SK-N-SH (cell line): ENCODE measurements at regions not wholly inside any gene's neighbourhood (a gene's known extent, or its start where the extent isn't known, plus 50 kb on each side); places are given as distances from the start of the nearest gene placed in this dataset.

Source experiments
- CTCF ChIA-PET: fragments of 300-600, 350-600 bp; formaldehyde crosslinking; extraction: SDS; loops from one replicate; lab custom pipeline; 2021; lab: Yijun Ruan, JAX
- POLR2A ChIA-PET: fragments of 350-600 bp; sonication (Branson Sonifier 250); formaldehyde crosslinking; extraction: SDS; loops from one replicate; lab custom pipeline; 2020; ENCODE audit warnings: antibody characterized with exemption, inconsistent platforms; lab: Yijun Ruan, JAX
- DNase-seq: peaks from one replicate; pipeline ENCODE4 v3.0.0; 2012
- H2AFZ ChIP-seq: fragments of 200-600 bp; sonication (generic); 2 replicates; pipeline ENCODE4 v1.8.1; 2016; ENCODE audit warnings: antibody characterized with exemption, mild to moderate bottlenecking, low read depth
- H3F3A ChIP-seq: fragments of 200-600 bp; sonication (generic); replicated peaks from 2 replicates; pipeline ENCODE3; 2016; ENCODE audit warnings: antibody characterized with exemption, mild to moderate bottlenecking; ENCODE audit not compliant: insufficient read depth
- H3K27ac ChIP-seq, 2 experiments: fragments of 200-500 bp in 1 of 2; fragments of 200-600 bp in 1 of 2; sonication (Bioruptor generic) in 1 of 2; sonication (generic), shearing (Covaris generic) in 1 of 2; 2 replicates each; pipeline versions ENCODE4 v1.5.1 to v1.6.1; 2014 to 2016; ENCODE audit warnings: low read depth in 2 of 2, inconsistent platforms in 1 of 2, low read length in 1 of 2, mild to moderate bottlenecking in 1 of 2, mixed read lengths in 1 of 2
- H3K27me3 ChIP-seq: fragments of 200-600 bp; sonication (generic), shearing (Covaris generic); 2 replicates; pipeline ENCODE4 v1.6.1; 2016; ENCODE audit warnings: mixed run types; ENCODE audit not compliant: insufficient read depth
- H3K36me3 ChIP-seq, 2 experiments: fragments of 200-500 bp in 1 of 2; fragments of 200-600 bp in 1 of 2; sonication (Bioruptor generic) in 1 of 2; sonication (generic) in 1 of 2; replicated peaks in 1 of 2; 2 replicates each; pipeline versions ENCODE3 to v1.5.1; 2014 to 2016; ENCODE audit warnings: low read length in 1 of 2, mild to moderate bottlenecking in 1 of 2; ENCODE audit not compliant: insufficient read depth in 2 of 2, control insufficient read depth in 1 of 2
- H3K4me1 ChIP-seq, 2 experiments: fragments of 200-500 bp in 1 of 2; fragments of 200-600 bp in 1 of 2; sonication (Bioruptor generic) in 1 of 2; sonication (generic), shearing (Covaris generic) in 1 of 2; 2 replicates each; pipeline versions ENCODE4 v1.5.1 to v1.6.1; 2014 to 2016; ENCODE audit warnings: low read depth in 1 of 2, low read length in 1 of 2, mixed run types in 1 of 2; ENCODE audit not compliant: insufficient read depth in 2 of 2, control insufficient read depth in 1 of 2
- H3K4me2 ChIP-seq: fragments of 200-600 bp; sonication (generic), shearing (Covaris generic); 2 replicates; pipeline ENCODE4 v1.6.1; 2017; ENCODE audit warnings: mixed run types
- H3K4me3 ChIP-seq, 2 experiments: fragments of 200-500 bp in 1 of 2; fragments of 200-600 bp in 1 of 2; sonication (Bioruptor generic) in 1 of 2; sonication (generic), shearing (Covaris generic) in 1 of 2; 2 replicates each; pipeline versions ENCODE4 v1.5.1 to v1.8.1; 2014 to 2016; ENCODE audit warnings: low read depth in 2 of 2, inconsistent platforms in 1 of 2, low read length in 1 of 2, mild to moderate bottlenecking in 1 of 2, mixed read lengths in 1 of 2, moderate library complexity in 1 of 2
- H3K79me2 ChIP-seq: fragments of 200-600 bp; sonication (generic); 2 replicates; pipeline ENCODE4 v1.8.1; 2017; ENCODE audit warnings: mild to moderate bottlenecking; ENCODE audit not compliant: insufficient read depth
- H3K9ac ChIP-seq: fragments of 200-600 bp; sonication (generic); 2 replicates; pipeline ENCODE4 v1.6.1; 2017; ENCODE audit warnings: mixed run types
- H3K9me2 ChIP-seq: fragments of 200-600 bp; sonication (generic); 2 replicates; pipeline ENCODE4 v1.6.1; 2017; ENCODE audit warnings: mixed run types
- H3K9me3 ChIP-seq: fragments of 200-600 bp; sonication (generic); 2 replicates; pipeline ENCODE4 v1.6.1; 2017; ENCODE audit warnings: mixed run types, mild to moderate bottlenecking, moderate library complexity
- H4K20me1 ChIP-seq: fragments of 200-600 bp; sonication (generic); 2 replicates; pipeline ENCODE4 v1.6.1; 2017; ENCODE audit warnings: mild to moderate bottlenecking, mixed run types; ENCODE audit not compliant: insufficient read depth
- CHD2 ChIP-seq: fragments of 150-350 bp; IDR thresholded peaks from 2 replicates; pipeline ENCODE4 v1.6.1; 2018; ENCODE audit warnings: low read length; ENCODE audit not compliant: partially characterized antibody
- EP300 ChIP-seq, 2 experiments: IDR thresholded peaks; 2 replicates each; pipeline versions ENCODE4 v1.4.0 to v1.6.1; 2012; ENCODE audit warnings: borderline replicate concordance in 1 of 2, low read depth in 1 of 2, low read length in 1 of 2
- EZH2phosphoT487 ChIP-seq: fragments of 200-600 bp; sonication (generic); IDR thresholded peaks from 2 replicates; pipeline ENCODE4 v1.6.1; 2017; ENCODE audit warnings: low read depth, mixed run types, mild to moderate bottlenecking, antibody characterized with exemption, moderate library complexity, borderline replicate concordance
- FOXJ3 ChIP-seq: sonication (generic); formaldehyde crosslinking; IDR thresholded peaks from 2 replicates; pipeline ENCODE4 v1.5.1; 2020; ENCODE audit warnings: mild to moderate bottlenecking, missing genetic modification reagents
- FOXM1 ChIP-seq: IDR thresholded peaks from 2 replicates; pipeline ENCODE4 v1.4.0; 2012; ENCODE audit warnings: low read depth, mild to moderate bottlenecking
- GABPA ChIP-seq: IDR thresholded peaks from 2 replicates; pipeline ENCODE4 v1.4.0; 2012; ENCODE audit warnings: low read depth, mild to moderate bottlenecking
- MXI1 ChIP-seq: IDR thresholded peaks from 2 replicates; pipeline ENCODE4 v1.6.1; 2012; ENCODE audit warnings: mild to moderate bottlenecking, low read depth, low read length, improper control_type of control experiment
- NFIC ChIP-seq: IDR thresholded peaks from 2 replicates; pipeline ENCODE4 v1.4.0; 2012; ENCODE audit warnings: borderline replicate concordance
- POLR2AphosphoS5 ChIP-seq: IDR thresholded peaks from 2 replicates; pipeline ENCODE4 v1.6.1; 2012; ENCODE audit warnings: low read depth, low read length
- REST ChIP-seq: IDR thresholded peaks from 2 replicates; pipeline ENCODE4 v1.6.1; 2012; ENCODE audit warnings: mild to moderate bottlenecking, low read depth, low read length, moderate library complexity
- SIN3A ChIP-seq: IDR thresholded peaks from 2 replicates; pipeline ENCODE4 v1.6.1; 2012; ENCODE audit warnings: low read depth, mild to moderate bottlenecking, low read length, moderate library complexity, borderline replicate concordance
- TAF1 ChIP-seq: IDR thresholded peaks from 2 replicates; pipeline ENCODE4 v1.6.1; 2012; ENCODE audit warnings: low read depth, mild to moderate bottlenecking, low read length, moderate library complexity, borderline replicate concordance
- TEAD4 ChIP-seq: IDR thresholded peaks from 2 replicates; pipeline ENCODE4 v1.4.0; 2012; ENCODE audit warnings: mild to moderate bottlenecking, borderline replicate concordance; ENCODE audit not compliant: insufficient read depth
- USF2 ChIP-seq: fragments of 150-350 bp; IDR thresholded peaks from 2 replicates; pipeline ENCODE4 v1.6.1; 2017; ENCODE audit warnings: antibody characterized with exemption, low read length, low read depth, borderline replicate concordance
- YY1 ChIP-seq: IDR thresholded peaks from 2 replicates; pipeline ENCODE4 v1.4.0; 2012; ENCODE audit warnings: low read depth, mild to moderate bottlenecking
- WGBS: methylation state at CpG from one replicate; pipeline ENCODE4 v1.1.6; 2017; ENCODE audit warnings: low lambda C conversion rate; 5-methylcytosine and 5-hydroxymethylcytosine counted together
- TF ChIP-seq, protein P1 (sequence below): IDR thresholded peaks from 2 replicates; pipeline ENCODE4; 2012
- TF ChIP-seq, protein P2 (sequence below): fragments of 150-350 bp; IDR thresholded peaks from 2 replicates; pipeline ENCODE4 v1.6.1; 2016; ENCODE audit warnings: mild to moderate bottlenecking, low read depth, low read length
- TF ChIP-seq, protein P3 (sequence below): IDR thresholded peaks from 2 replicates; pipeline ENCODE4 v1.4.0; 2012; ENCODE audit warnings: low read depth, borderline replicate concordance
- TF ChIP-seq, protein P4 (sequence below): IDR thresholded peaks from 2 replicates; pipeline ENCODE4 v1.4.0; 2012; ENCODE audit warnings: low read depth
- TF ChIP-seq, protein P5 (sequence below): IDR thresholded peaks from 2 replicates; pipeline ENCODE4 v1.4.0; 2012; ENCODE audit warnings: low read depth, borderline replicate concordance

DNA sequence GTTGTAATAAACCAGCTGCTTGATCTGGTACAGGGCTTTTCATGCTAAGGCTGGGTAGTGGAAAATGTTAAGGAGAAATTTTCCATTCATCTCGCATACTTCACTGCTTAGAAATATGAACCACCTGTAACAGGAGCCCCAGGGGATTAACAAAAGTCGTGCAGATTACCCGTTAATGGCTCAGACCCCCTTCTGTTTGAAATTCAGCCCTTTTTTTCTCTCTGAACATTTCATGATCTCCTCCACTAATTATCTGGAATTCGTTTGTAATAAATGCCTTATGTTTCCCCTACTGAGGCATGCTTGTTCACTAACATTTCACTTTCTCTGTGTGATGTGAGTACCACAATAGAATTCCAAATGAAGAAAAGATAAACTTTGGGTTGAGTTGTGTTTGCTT, 336.4 kb upstream of the HSF2 start (continued):
- TF ChIP-seq REST (no peak), MXI1 (no peak), YY1 (no peak), EP300 (IDR thresholded peaks at IDR 0.05; ENCODE audit: borderline replicate concordance in 1 of 2, low read depth in 1 of 2, low read length in 1 of 2) (no peak), USF2 (no peak), FOXM1 (no peak), EZH2phosphoT487 (no peak), SIN3A (no peak)
- TF ChIP-seq, protein P1, sequence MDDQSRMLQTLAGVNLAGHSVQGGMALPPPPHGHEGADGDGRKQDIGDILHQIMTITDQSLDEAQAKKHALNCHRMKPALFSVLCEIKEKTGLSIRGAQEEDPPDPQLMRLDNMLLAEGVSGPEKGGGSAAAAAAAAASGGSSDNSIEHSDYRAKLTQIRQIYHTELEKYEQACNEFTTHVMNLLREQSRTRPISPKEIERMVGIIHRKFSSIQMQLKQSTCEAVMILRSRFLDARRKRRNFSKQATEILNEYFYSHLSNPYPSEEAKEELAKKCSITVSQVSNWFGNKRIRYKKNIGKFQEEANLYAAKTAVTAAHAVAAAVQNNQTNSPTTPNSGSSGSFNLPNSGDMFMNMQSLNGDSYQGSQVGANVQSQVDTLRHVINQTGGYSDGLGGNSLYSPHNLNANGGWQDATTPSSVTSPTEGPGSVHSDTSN = no peak

DNA sequence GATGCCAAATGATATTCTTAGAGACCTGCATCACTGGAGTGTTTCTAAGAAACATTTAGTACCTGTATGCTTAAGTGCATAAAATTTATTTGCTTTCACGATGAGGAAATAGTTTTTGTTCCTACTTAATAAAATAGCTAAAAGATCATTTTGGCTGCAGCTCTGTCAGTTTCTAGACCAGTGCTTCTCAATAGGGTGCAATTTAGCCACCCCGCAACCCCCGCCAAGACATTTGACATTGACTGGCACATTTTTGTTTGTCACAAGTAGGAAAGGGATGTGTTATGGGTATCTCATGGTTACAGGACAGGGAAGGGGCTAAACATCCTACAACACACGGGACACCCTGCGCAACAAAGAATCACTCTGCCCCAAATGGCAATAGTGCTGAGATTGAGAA, 335.7 kb upstream of the HSF2 start:
- H4K20me1 ChIP-seq = no peaks in the 10 kb centered on the region
- H3K27ac ChIP-seq = no peak overlapping the region
- peak overlapping the region in 1 of 2 experiments; percentile 21; a peak in 1 of 4 replicates for H3K4me3 ChIP-seq
- TF ChIP-seq, protein P2, sequence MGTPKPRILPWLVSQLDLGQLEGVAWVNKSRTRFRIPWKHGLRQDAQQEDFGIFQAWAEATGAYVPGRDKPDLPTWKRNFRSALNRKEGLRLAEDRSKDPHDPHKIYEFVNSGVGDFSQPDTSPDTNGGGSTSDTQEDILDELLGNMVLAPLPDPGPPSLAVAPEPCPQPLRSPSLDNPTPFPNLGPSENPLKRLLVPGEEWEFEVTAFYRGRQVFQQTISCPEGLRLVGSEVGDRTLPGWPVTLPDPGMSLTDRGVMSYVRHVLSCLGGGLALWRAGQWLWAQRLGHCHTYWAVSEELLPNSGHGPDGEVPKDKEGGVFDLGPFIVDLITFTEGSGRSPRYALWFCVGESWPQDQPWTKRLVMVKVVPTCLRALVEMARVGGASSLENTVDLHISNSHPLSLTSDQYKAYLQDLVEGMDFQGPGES = no peak
- no peak for TF ChIP-seq FOXJ3 (CRISPR knock-in tag)
- TF ChIP-seq TAF1 = no peak
- TF ChIP-seq, protein P3, sequence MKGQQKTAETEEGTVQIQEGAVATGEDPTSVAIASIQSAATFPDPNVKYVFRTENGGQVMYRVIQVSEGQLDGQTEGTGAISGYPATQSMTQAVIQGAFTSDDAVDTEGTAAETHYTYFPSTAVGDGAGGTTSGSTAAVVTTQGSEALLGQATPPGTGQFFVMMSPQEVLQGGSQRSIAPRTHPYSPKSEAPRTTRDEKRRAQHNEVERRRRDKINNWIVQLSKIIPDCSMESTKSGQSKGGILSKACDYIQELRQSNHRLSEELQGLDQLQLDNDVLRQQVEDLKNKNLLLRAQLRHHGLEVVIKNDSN = no peak
- TF ChIP-seq, protein P4, sequence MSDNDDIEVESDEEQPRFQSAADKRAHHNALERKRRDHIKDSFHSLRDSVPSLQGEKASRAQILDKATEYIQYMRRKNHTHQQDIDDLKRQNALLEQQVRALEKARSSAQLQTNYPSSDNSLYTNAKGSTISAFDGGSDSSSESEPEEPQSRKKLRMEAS = no peak
- no peak for TF ChIP-seq TEAD4
- TF ChIP-seq POLR2AphosphoS5 = no peak
- no peak for TF ChIP-seq USF2
- TF ChIP-seq MXI1 = no peak
- no peak for TF ChIP-seq EP300 (IDR thresholded peaks at IDR 0.05; ENCODE audit: borderline replicate concordance in 1 of 2, low read depth in 1 of 2, low read length in 1 of 2)
- no peak for TF ChIP-seq GABPA
- TF ChIP-seq CHD2 = no peak
- TF ChIP-seq, protein P5, sequence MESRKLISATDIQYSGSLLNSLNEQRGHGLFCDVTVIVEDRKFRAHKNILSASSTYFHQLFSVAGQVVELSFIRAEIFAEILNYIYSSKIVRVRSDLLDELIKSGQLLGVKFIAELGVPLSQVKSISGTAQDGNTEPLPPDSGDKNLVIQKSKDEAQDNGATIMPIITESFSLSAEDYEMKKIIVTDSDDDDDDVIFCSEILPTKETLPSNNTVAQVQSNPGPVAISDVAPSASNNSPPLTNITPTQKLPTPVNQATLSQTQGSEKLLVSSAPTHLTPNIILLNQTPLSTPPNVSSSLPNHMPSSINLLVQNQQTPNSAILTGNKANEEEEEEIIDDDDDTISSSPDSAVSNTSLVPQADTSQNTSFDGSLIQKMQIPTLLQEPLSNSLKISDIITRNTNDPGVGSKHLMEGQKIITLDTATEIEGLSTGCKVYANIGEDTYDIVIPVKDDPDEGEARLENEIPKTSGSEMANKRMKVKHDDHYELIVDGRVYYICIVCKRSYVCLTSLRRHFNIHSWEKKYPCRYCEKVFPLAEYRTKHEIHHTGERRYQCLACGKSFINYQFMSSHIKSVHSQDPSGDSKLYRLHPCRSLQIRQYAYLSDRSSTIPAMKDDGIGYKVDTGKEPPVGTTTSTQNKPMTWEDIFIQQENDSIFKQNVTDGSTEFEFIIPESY = no peak
- no peak for TF ChIP-seq NFIC
- H3K9me3 ChIP-seq = no peaks in the 10 kb centered on the region
- no peaks in the 10 kb centered on the region for H3K79me2 ChIP-seq
- H2AFZ ChIP-seq = no peak overlapping the region
- H3K4me1 ChIP-seq = peaks cover 0 to 2% of the 10 kb centered on the region in 2 experiments; a peak in 1 of 4 replicates
- H3F3A ChIP-seq = no peaks in the 10 kb centered on the region
- 79% methylated on average over 5 of the region's 5 CpGs for WGBS
- H3K36me3 ChIP-seq = no peaks in the 10 kb centered on the region
- ChIA-PET CTCF (interaction anchor here (0.5 kb wide), 1 partner anchor 38 kb away, joined by 3 read pairs; no protein-coding TSS in a partner anchor), POLR2A (no interaction called here)
- H3K4me2 ChIP-seq = no peak overlapping the region
- H3K9ac ChIP-seq = no peak overlapping the region
- no peak for DNase-seq
- H3K27me3 ChIP-seq = no peaks in the 10 kb centered on the region
- H3K9me2 ChIP-seq = no peaks in the 10 kb centered on the region
